ENCODE measurements at regions not wholly inside any gene's neighbourhood (a gene's known extent, or its start where the extent isn't known, plus 50 kb on each side); places are given as distances from the start of the nearest gene placed in this dataset.
"Not testable (repeated sequence)": the region's sequence is repeated elsewhere in the genome, so short reads cannot be mapped to it uniquely, and the experiment has no call there.

DNA sequence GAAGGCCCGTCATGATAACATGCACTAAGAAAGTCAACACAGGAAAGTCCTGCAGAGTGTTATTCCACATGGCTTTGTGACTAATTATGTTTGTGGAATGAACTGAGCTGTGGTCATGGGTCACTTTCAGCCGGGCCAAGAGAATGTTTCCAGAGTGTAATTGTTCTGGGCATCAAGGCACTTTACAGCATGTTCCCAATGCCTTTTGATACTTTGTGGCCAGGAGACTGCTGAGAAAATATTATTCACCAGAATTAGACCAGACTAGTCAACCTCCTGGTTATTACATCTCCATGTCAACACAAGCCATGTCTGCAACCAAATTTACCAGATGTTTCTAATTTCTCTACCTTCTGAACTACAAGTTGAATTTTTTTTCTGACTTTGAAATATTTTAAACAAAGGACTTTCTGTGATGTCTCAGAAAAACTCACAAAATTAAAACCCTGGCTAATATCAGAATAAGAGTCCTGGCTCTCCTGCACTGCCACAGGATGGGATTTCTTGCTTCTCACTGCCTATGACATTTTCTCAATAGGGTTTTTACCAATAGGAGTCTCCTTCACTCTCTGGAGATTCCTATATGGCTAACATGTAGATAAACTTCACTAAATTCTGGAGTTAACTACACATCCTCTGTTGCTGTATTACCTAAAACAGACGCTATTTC lies 90.6 kb upstream of the WDR75 start:
- no peaks in the 10 kb centered on the region for H3K79me2 ChIP-seq (ENCODE audit: low read depth)
- no TSS peak for BruUV-seq (replicated peaks)
- no peaks in the 10 kb centered on the region for H3F3A ChIP-seq (ENCODE audit: insufficient read depth, low read depth)
- H2AFZ ChIP-seq, result no peak overlapping the region
- CTCF ChIA-PET, result no interaction called here
- H4K20me1 ChIP-seq (ENCODE audit: insufficient read depth), result no peaks in the 10 kb centered on the region
- H3K36me3 ChIP-seq (ENCODE audit: low read depth), result no peaks in the 10 kb centered on the region
- TF ChIP-seq, protein P1, sequence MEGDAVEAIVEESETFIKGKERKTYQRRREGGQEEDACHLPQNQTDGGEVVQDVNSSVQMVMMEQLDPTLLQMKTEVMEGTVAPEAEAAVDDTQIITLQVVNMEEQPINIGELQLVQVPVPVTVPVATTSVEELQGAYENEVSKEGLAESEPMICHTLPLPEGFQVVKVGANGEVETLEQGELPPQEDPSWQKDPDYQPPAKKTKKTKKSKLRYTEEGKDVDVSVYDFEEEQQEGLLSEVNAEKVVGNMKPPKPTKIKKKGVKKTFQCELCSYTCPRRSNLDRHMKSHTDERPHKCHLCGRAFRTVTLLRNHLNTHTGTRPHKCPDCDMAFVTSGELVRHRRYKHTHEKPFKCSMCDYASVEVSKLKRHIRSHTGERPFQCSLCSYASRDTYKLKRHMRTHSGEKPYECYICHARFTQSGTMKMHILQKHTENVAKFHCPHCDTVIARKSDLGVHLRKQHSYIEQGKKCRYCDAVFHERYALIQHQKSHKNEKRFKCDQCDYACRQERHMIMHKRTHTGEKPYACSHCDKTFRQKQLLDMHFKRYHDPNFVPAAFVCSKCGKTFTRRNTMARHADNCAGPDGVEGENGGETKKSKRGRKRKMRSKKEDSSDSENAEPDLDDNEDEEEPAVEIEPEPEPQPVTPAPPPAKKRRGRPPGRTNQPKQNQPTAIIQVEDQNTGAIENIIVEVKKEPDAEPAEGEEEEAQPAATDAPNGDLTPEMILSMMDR (conservative IDR thresholded peaks at IDR 0.05), result no peak
- no peak for TF ChIP-seq EZH2 (IDR thresholded peaks at IDR 0.05; ENCODE audit: low read depth)
- H3K4me3 ChIP-seq, result no peak overlapping the region
- no peak for DNase-seq
- no peaks in the 10 kb centered on the region for H3K9me2 ChIP-seq (ENCODE audit: insufficient read depth)
- H3K27me3 ChIP-seq (ENCODE audit: insufficient read depth, low read depth), result no peaks in the 10 kb centered on the region
- POLR2A ChIA-PET (ENCODE audit: unreplicated experiment), result no interaction called here
- no peaks in the 10 kb centered on the region for H3K4me1 ChIP-seq (replicated peaks; ENCODE audit: insufficient read depth)
- no peak overlapping the region for H3K4me2 ChIP-seq
- no peak overlapping the region for H3K27ac ChIP-seq
- H3K9me3 ChIP-seq (ENCODE audit: insufficient read depth, low read depth), result no peaks in the 10 kb centered on the region
- intact Hi-C loops (cut with micrococcal nuclease; ENCODE audit: unreplicated experiment), result no loop called here

DNA sequence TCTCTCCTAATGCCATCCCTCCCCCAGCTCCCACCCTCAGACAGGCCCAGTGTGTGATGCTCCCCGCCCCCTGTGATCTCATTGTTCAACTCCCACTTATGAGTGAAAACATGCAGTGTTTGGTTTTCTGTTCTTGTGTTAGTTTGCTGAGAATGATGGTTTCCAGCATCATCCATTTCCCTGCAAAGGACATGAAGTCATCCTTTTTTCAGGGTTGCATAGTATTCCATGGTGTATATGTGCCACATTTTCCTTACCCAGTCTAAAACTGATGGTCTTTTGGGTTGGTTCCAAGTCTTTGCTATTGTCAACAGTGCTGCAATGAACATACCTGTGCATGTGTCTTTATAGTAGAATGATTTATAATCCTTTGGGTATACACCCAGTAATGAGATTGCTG lies 89.3 kb upstream of the WDR75 start:
- H3K27me3 ChIP-seq (ENCODE audit: insufficient read depth, low read depth); H3K9me3 ChIP-seq (ENCODE audit: insufficient read depth, low read depth); H3K4me2 ChIP-seq; H3K9me2 ChIP-seq (ENCODE audit: insufficient read depth); POLR2A ChIA-PET (ENCODE audit: unreplicated experiment); DNase-seq; H2AFZ ChIP-seq; H3K36me3 ChIP-seq (ENCODE audit: low read depth); H3K4me3 ChIP-seq; H4K20me1 ChIP-seq (ENCODE audit: insufficient read depth); H3K79me2 ChIP-seq (ENCODE audit: low read depth); H3K4me1 ChIP-seq (replicated peaks; ENCODE audit: insufficient read depth); intact Hi-C loops (cut with micrococcal nuclease; ENCODE audit: unreplicated experiment); H3K27ac ChIP-seq; BruUV-seq (replicated peaks); H3F3A ChIP-seq (ENCODE audit: insufficient read depth, low read depth); CTCF ChIA-PET: not testable (repeated sequence)

DNA sequence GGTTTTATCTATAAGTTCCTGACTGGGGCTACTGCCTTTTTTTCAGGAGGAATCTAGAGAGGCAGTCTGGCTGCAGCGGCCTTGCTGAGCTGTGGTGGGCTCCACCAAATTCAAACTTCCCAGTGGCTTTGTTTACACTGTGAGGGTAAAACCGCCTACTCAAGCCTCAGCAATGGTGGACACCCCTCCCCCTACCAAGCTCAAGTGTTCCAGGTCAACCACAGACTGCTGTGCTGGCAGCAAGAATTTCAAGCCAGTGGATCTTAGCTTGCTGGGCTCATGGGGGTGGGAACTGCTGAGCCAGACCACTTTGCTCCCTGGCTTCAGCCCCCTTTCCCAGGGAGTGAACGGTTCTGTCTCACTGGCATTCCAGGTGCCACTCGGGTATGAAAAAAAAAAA lies 83.9 kb upstream of the WDR75 start:
- BruUV-seq (replicated peaks); H3K27me3 ChIP-seq (ENCODE audit: insufficient read depth, low read depth); H2AFZ ChIP-seq; H4K20me1 ChIP-seq (ENCODE audit: insufficient read depth); H3K4me2 ChIP-seq; H3K4me1 ChIP-seq (replicated peaks; ENCODE audit: insufficient read depth); CTCF ChIA-PET; POLR2A ChIA-PET (ENCODE audit: unreplicated experiment); H3K27ac ChIP-seq; H3K36me3 ChIP-seq (ENCODE audit: low read depth); DNase-seq; H3K4me3 ChIP-seq; intact Hi-C loops (cut with micrococcal nuclease; ENCODE audit: unreplicated experiment); H3K9me2 ChIP-seq (ENCODE audit: insufficient read depth); H3K79me2 ChIP-seq (ENCODE audit: low read depth); H3K9me3 ChIP-seq (ENCODE audit: insufficient read depth, low read depth); H3F3A ChIP-seq (ENCODE audit: insufficient read depth, low read depth): not testable (repeated sequence)

DNA sequence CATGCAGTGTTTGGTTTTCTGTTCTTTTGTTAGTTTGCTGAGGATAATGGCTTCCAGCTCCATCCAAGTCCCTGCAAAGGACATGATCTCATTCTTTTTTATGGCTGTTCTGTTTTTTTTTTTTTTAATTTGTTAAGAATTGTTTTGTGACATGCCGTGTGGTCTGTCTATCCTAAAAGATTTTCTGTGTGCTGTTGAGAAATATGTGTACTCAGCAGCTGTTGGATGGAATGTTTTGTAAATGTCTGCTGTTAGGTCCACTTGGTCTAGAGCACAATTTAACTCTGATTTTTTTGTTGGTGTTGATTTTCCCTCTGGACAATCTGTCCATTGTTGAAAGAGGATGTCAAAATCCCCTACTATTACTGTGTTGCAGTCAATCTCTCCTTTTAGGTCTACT lies 80.4 kb upstream of the WDR75 start:
- no peaks in the 10 kb centered on the region for H4K20me1 ChIP-seq (ENCODE audit: insufficient read depth)
- no peak overlapping the region for H3K4me3 ChIP-seq
- no TSS peak for BruUV-seq (replicated peaks)
- peaks cover 11% of the 10 kb centered on the region for H3K4me1 ChIP-seq (replicated peaks; ENCODE audit: insufficient read depth)
- H3K27ac ChIP-seq, result no peak overlapping the region
- H3K27me3 ChIP-seq (ENCODE audit: insufficient read depth, low read depth), result no peaks in the 10 kb centered on the region
- no peaks in the 10 kb centered on the region for H3K79me2 ChIP-seq (ENCODE audit: low read depth)
- no peak overlapping the region for H3K4me2 ChIP-seq
- TF ChIP-seq EZH2 (IDR thresholded peaks at IDR 0.05; ENCODE audit: low read depth), result no peak
- TF ChIP-seq, protein P1 (conservative IDR thresholded peaks at IDR 0.05), result no peak
- DNase-seq, result no peak
- ChIA-PET CTCF (no interaction called here), POLR2A (ENCODE audit: unreplicated experiment) (no interaction called here)
- H3K9me2 ChIP-seq (ENCODE audit: insufficient read depth), result no peaks in the 10 kb centered on the region
- no peaks in the 10 kb centered on the region for H3K36me3 ChIP-seq (ENCODE audit: low read depth)
- H3K9me3 ChIP-seq (ENCODE audit: insufficient read depth, low read depth), result no peaks in the 10 kb centered on the region
- no peak overlapping the region for H2AFZ ChIP-seq
- no peaks in the 10 kb centered on the region for H3F3A ChIP-seq (ENCODE audit: insufficient read depth, low read depth)
- intact Hi-C loops (cut with micrococcal nuclease; ENCODE audit: unreplicated experiment), result no loop called here

Measured in PC-9 (cell line).